Epithelial cell of proximal tubule (primary cell): ENCODE measurements at regions not wholly inside any gene's neighbourhood (a gene's known extent, or its start where the extent isn't known, plus 50 kb on each side); places are given as distances from the start of the nearest gene placed in this dataset.

ENCODE experiments used
- DNase-seq: peaks from one replicate; pipeline ENCODE4 v3.0.0-alpha.2; 2011; ENCODE audit warnings: low read depth
- H3K4me3 ChIP-seq: 2 replicates; pipeline ENCODE4 v1.5.1; 2011; ENCODE audit warnings: low read depth, mild to moderate bottlenecking, low read length
- TF ChIP-seq, protein P1 (sequence below): conservative IDR thresholded peaks from 2 replicates; pipeline ENCODE4 v1.5.1; 2012; ENCODE audit warnings: low read depth, mild to moderate bottlenecking, low read length

DNA sequence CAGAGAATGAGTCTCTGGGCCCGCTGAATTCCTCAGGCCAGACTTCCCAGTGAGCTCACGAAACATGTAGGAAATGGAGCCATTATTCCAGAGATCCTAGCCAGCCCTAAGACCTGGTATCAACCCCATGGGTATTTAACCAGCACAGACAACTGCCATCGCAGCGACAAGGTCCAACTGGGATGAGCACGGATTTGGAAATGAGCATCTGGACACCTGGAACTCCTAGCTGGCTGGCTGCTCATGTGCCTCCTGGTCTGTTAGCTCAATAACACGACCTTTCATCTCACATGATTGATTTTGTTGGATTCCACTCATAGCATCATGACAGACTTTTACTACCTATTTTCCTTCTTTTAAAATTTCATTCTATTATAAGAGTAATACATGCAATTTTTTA lies 51.0 kb downstream of the POU3F3 start:
- no peak for DNase-seq
- TF ChIP-seq, protein P1, sequence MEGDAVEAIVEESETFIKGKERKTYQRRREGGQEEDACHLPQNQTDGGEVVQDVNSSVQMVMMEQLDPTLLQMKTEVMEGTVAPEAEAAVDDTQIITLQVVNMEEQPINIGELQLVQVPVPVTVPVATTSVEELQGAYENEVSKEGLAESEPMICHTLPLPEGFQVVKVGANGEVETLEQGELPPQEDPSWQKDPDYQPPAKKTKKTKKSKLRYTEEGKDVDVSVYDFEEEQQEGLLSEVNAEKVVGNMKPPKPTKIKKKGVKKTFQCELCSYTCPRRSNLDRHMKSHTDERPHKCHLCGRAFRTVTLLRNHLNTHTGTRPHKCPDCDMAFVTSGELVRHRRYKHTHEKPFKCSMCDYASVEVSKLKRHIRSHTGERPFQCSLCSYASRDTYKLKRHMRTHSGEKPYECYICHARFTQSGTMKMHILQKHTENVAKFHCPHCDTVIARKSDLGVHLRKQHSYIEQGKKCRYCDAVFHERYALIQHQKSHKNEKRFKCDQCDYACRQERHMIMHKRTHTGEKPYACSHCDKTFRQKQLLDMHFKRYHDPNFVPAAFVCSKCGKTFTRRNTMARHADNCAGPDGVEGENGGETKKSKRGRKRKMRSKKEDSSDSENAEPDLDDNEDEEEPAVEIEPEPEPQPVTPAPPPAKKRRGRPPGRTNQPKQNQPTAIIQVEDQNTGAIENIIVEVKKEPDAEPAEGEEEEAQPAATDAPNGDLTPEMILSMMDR: no peak
- H3K4me3 ChIP-seq: no peak overlapping the region

DNA sequence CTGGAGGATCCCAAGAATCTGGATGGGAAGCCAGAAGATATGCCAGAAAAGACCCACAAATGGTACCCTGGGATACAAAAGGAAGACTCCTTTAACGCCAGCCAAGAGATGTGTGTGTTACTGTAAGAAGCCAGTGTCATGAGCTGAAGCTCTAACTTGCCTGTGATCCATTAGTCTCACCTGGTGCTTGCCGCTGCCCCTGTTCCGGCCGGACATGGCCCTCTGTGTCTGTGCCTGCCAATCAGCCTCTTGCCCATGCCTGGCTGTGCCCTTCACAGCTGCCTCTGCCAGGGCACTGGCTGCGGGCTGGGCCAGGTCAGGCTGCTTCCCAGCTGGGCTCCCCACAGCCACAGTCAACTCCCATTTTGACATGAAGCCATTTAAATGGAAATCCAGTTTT lies 55.4 kb downstream of the POU3F3 start:
- TF ChIP-seq, protein P1: no peak
- no peak overlapping the region for H3K4me3 ChIP-seq
- DNase-seq: no peak

DNA sequence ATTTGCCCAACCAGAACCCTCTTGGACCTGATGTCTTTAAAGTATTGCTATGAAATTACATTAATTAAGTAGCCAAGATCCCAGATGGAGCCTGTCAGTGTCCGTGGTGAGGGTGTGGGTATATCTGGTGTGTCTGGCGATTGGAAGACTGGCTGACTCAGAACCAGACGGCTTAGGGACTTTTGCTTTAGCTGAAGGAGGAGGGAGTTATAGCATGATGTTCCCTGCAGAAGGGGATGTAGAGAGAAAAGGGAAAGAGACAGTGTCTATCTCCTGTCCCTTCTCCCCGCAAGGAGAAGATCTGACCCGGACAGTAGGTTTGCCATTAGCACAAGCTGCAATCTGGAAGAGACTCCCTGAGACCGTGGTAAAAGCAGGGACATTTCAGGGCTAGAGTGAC lies 60.6 kb downstream of the POU3F3 start:
- TF ChIP-seq, protein P1: no peak

DNA sequence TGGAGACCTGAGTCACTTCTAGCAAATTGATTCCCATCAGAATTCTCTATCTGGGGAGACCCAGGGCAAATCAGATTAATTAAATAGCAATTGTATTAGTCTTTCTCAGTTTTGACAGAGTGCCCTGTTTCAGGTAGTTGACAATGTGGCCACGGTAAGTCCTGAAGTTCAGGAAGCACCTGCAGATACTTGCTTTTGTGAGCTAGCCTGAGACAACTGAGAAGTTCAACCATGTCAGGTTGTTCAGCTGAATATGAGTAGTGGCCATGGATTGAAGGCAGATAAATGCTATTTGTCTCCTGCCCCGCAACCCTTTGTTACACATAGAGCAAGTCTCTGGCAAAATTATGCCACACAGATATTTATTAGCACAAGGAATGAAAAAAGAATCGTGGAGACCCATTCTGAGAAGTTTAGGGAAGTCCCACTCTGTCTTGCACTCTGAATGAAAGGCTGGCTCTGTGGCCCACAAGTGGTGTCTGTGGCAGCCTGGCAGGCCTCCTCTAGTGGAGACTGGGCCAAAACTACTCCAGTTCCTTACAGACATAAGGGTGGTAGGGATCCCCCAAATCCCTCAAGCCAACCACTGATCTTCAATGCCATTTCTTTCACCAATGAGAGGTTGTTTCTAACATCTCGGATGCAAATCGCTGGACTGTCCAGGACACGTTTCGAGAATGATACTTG lies 61.3 kb downstream of the POU3F3 start:
- TF ChIP-seq, protein P1: no peak
- DNase-seq: no peak

More for the DNA sequence above, 60.6 kb downstream of the POU3F3 start:
- DNase-seq: no peak
- no peak overlapping the region for H3K4me3 ChIP-seq

DNA sequence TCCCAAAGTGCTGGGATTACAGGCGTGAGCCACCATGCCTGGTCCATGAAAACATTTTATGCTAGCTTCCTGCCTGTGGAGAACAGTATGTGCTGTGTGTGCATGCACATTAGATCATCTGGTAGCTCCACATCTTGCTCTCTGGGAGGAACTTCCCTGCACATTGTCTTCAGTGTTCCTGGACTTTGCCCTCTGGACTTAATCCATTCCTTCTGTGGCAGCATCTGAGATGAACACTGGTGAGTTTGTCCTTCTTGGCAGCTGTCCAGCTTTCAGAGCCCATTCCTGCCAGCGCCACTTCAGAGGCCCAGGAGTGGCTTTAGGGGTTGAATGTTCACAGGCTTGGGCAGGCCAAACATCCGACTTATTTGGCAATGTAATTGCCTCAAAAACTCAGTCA lies 65.2 kb downstream of the POU3F3 start:
- no peak overlapping the region for H3K4me3 ChIP-seq
- DNase-seq: peak; percentile 53
- TF ChIP-seq, protein P1: no peak

More for the DNA sequence above, 61.3 kb downstream of the POU3F3 start:
- no peak overlapping the region for H3K4me3 ChIP-seq

DNA sequence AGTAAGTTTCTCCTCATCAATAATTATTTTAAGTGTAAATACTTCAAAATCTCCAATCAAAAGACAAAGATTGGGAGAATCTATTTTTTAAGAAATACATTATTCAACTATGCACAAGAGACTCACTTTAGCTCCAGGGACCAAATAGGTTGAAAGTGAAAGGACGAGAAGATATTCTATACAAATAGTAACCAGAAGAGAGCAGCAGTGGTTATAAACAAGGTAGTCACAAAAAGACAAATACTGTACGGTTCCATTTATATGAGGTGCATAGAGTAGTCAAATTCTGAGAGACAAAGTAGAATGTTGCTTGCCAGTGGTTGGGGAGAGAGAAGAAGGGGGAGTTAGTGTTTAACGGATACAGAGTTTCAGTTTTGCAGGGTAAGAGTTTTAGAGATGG lies 69.8 kb downstream of the POU3F3 start:
- H3K4me3 ChIP-seq: no peak overlapping the region
- TF ChIP-seq, protein P1: no peak
- no peak for DNase-seq

DNA sequence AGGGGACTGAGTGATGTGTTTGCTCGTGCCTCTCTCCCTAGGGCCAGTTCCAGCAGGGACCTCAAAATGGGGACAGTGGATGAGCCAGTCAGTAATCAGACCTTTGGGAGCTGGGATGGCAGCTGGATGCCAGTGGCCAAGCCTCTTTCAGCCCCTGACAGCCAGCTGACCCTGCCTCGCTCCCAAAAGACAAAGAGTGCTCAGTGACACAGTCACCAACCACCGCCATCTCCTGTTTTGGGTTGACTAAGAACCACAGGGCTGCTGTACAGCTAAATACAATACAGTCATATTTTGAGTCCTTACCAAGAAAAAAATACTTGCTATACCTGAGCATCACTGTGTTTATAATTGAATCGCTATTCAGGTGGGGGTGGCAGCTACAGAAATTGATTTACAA lies 75.7 kb downstream of the POU3F3 start:
- TF ChIP-seq, protein P1: no peak

More for the DNA sequence above, 75.7 kb downstream of the POU3F3 start:
- no peak overlapping the region for H3K4me3 ChIP-seq
- DNase-seq: no peak
